OCI-LY3 (cell line): ENCODE measurements at regions not wholly inside any gene's neighbourhood (a gene's known extent, or its start where the extent isn't known, plus 50 kb on each side); places are given as distances from the start of the nearest gene placed in this dataset.

Experiments
- CTCF ChIP-seq: fragments of 200-600, 300-600 bp; sonication (generic); IDR thresholded peaks from 2 replicates; pipeline ENCODE4 v1.5.1; 2014; ENCODE audit warnings: antibody characterized with exemption, low read length, low read depth
- EZH2phosphoT487 ChIP-seq: fragments of 200-600 bp; shearing (Covaris generic); IDR thresholded peaks from 2 replicates; pipeline ENCODE4 v1.6.1; 2018; ENCODE audit warnings: antibody characterized with exemption, mixed run types, low read depth

DNA sequence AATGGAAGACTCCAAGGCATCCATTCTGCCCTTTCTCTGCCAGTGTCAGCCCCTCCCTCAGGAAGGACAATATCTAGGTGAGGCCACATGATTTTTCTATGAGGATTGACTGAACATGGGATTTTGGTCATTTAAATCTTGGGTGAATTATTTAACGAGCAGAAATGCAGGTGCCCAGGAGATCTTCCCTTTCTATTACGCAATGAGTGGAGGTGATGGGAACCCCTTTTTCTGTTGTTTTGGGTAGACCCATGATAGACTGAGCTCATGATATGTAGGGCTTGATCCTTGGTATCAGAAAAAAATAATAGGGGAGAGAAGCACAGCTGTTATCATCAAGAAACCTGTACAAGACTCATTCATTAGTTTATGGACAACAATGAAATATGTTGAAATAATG, 112.6 kb upstream of the SPTLC3 start:
- TF ChIP-seq CTCF (no peak), EZH2phosphoT487 (no peak)
